Stimulated activated CD4-positive, alpha-beta T cell treated with anti-CD3 and anti-CD28 coated beads, Interleukin-12 subunit alpha, Interleukin-12 subunit beta, amount 100 ng/mL, for 24 hours (primary cell): ENCODE measurements at regions not wholly inside any gene's neighbourhood (a gene's known extent, or its start where the extent isn't known, plus 50 kb on each side); places are given as distances from the start of the nearest gene placed in this dataset.
"Not testable (repeated sequence)": the region's sequence is repeated elsewhere in the genome, so short reads cannot be mapped to it uniquely, and the experiment has no call there.

Source experiments
- DNase-seq, 2 experiments: peaks; one replicate each; pipeline ENCODE4 v3.0.0-alpha.2; 2020; ENCODE audit warnings: low read depth in 2 of 2

DNA sequence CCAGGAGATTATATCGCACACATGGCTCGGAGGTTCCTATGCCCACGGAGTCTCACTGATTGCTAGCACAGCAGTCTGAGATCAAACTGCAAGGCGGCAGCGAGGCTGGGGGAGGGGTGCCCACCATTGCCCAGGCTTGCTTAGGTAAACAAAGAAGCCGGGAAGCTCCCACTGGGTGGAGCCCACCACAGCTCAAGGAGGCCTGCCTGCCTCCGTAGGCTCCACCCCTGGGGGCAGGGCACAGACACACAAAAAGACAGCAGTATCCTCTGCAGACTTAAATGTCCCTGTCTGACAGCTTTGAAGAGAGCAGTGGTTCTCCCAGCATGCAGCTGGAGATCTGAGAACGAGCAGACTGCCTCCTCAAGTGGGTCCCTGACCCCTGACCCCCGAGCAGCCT, 112.0 kb upstream of the NDST3 start:
- not testable (repeated sequence) for DNase-seq

DNA sequence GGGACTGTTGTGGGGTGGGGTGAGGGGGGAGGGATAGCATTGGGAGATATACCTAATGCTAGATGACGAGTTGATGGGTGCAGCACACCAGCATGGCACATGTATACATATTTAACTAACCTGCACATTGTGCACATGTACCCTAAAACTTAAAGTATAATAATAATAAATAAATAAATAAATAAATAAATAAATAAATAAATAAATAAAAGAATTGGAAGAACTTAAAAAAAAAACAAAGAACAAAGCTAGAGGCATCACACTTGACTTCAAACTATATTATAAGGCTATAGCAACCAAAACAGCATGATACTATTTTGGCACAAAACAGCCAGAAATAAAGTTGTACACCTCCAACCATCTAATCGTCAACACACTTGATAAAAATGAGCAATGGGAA, 106.5 kb upstream of the NDST3 start:
- DNase-seq = not testable (repeated sequence)

DNA sequence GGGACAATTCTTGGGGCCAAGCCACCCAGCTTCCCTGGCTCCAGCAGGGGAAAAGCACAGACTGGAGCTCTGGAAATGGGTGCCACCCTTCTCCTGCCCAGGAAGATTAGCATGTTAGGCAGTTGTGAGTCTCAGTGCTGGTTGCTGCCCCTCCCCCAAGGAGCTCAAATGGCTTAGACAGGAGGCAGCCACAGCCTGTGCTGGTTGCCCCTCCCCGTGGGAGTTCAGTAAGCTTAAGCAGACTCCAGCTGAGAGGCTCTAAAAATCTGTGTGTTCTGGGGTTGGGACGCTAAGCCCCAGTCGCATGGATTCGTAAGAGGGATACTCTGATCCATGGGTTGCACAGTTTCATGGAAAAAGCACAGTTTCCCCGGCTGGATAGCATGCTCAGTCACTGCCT, 92.7 kb upstream of the NDST3 start:
- no peak for DNase-seq

DNA sequence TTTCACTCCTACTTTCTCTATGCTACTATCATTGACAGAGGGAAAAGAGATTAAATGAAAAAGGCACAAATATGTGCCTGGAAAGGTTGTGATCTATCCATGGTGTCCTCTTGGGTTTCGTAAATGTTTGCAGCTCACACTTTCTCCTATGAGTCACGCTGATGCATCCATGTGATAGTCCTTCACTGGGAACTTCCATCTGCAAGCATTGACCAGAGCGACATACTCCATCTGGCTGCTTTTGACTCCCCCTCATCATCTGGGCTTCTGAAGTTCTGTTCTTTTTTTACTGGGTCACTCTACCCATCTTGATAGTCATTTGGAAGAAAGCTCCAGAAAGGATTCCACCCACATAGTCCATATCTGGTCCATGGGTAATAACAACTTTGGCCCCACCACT, 84.7 kb upstream of the NDST3 start:
- no peak for DNase-seq

DNA sequence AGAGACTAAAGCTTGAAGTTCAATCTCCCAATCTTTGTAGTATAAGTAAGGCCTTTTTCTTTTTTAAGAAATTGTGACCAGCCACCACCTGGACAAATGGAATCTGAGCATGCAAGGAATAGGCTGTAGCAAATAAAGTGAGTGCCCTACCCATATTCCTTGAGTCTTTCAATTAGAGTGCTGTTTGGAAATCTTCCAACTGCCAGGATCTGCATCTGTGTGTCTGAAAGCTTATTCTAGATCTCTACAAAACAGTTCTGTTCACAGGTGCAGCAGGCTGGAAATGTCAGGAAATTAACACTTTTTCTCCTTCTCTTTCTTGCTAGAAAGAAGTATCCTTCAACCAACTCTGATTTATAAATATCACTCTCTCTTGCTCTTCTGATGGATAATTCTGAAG, 76.7 kb upstream of the NDST3 start:
- DNase-seq = no peak

DNA sequence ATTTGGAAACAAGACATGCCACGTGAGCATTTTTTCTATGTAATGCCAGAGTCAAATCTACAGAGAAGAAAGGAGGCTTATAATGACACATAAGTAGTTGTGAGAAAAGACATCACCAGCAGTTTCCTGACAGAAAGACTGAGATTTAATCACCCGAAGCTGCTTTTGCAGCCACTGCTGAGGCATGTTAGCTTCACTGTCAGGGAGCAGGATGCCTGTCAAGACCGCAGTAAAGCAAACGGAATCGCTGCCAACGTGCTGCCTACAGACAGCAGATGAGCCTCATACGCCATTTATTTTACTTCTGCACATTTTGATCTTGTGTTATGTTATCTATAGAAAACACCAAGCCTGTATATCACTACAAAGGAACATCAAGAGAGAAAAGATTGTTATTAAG, 68.7 kb upstream of the NDST3 start:
- no peak for DNase-seq

DNA sequence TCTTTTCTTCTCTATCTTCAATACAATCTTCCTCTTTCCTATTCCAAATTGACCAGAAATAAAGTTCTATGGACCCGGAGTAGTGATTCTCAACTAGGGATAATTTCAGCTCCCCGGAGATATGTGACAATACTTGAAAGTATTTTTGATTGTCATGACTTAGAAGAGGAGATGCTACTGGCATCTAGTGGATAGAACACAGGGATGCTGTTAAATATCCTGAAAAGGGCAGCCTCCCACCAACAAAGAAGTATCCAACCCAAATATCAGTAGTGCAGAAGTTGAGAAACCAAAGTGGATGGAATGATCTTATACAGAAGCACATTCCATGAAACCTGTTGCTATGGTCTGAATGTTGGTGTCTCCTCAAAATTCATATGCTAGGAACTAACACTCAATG, 65.7 kb upstream of the NDST3 start:
- DNase-seq = no peak

DNA sequence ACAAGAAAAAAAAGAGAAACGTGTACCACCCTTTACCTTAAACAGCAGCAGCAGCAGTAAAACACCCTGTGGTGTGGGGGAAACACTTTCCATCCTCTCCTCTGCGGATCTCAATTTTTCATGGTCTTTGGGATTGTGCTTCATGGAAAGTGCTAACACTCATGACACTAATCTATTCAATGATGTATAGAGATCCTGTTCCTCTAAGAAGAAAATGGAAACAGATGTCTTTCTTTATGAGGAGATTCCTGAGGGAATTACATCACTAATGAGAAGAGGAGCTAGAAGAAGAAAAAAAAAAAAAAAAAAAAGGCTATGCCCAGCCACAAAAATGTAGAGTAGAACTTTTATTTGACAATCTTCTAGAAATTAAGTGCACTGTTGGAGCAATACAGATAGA, 62.9 kb upstream of the NDST3 start:
- no peak for DNase-seq

DNA sequence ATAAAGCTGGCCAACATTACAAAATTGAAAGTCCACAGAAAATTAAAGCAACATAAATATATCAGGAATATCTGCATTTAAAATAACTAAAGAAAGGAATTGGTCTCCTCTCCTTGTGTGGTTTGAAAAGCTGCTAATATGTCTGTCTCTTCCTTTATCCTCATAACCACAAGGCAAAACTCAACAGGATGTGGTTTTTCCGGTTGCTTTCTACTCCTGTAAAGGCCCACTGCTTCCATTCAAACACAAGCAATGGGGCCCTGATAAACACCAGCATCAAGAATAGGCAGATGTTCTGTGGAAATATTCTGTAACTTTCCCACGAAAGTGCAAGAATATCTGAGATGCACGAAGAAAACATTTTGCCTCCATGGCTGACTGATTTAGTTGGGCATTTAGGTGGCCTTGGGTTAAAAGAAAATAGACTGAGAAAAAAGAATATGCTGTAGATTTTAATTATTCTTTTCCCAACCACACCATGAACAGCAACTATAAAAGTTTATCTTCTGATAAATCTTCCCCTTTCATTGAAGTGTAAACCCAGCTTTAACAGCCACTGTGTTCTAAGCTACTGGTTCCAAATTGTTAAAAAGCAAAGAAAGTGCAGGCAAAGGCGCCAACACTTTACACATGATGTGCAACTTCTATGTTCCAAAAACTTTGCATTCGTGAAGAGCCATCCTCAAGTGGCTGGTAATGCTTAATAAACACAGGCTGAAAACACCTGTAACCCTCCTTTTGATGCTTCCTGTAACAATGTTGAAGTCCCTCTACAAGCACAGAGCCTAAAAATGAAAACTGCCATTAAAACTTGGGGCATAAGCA, 50.5 kb upstream of the NDST3 start:
- DNase-seq = no peak

DNA sequence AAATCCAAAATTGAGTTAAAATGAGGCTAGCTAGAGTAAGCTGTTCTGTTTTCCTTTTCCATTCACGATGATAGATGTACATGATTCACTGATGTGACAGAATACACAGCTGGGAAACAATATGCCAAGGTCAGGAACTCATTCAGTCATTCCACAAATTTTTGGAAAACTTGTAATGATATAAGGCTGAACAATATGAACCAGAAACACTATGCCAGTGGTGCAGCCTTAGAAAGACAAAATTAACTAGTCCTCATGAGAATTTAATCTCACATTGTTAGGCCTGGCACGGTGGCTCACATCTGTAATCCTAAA, 50.0 kb upstream of the NDST3 start:
- DNase-seq = no peak
